Motor neuron (in vitro differentiated cells): ENCODE measurements at regions not wholly inside any gene's neighbourhood (a gene's known extent, or its start where the extent isn't known, plus 50 kb on each side); places are given as distances from the start of the nearest gene placed in this dataset.

Source experiments
- ATAC-seq, 8 experiments: fragments of 200-7000 bp; cut with Tn5 transposase; replicated peaks in 6 of 8; 2 replicates each; pipeline ENCODE4 v1.8.0; 2021; ENCODE audit warnings: mild to moderate bottlenecking in 8 of 8, moderate library complexity in 8 of 8
- H3K27ac ChIP-seq, 2 donors: fragments of 250-450 bp; sonication (Bioruptor Pico); 2 replicates each; pipeline ENCODE4 v1.9.0; 2021; ENCODE audit warnings: antibody characterized with exemption in 2 of 2, mild to moderate bottlenecking in 2 of 2, moderate library complexity in 1 of 2
- H3K4me1 ChIP-seq, 2 donors: fragments of 250-450 bp; sonication (Bioruptor Pico); replicated peaks in 1 of 2; 2 replicates each; pipeline ENCODE4 v1.6.1; 2021; ENCODE audit warnings: antibody characterized with exemption in 2 of 2, mild to moderate bottlenecking in 2 of 2, moderate library complexity in 1 of 2
- H3K4me3 ChIP-seq, 5 donors: fragments of 250-450 bp; sonication (Bioruptor Pico); 2 replicates each; pipeline ENCODE4 v1.9.0; 2021; ENCODE audit warnings: antibody characterized with exemption in 5 of 5, mild to moderate bottlenecking in 5 of 5, moderate library complexity in 4 of 5
- WGBS, 10 experiments: fragments of 450-650 bp; shearing (Covaris generic); methylation state at CpG; one replicate each; pipeline ENCODE4 v1.0.0; 2022; 5-methylcytosine and 5-hydroxymethylcytosine counted together
- in situ Hi-C, 9 experiments: fragments of 400-800 bp; cut with MboI; loops; one replicate each; pipeline ENCODE4 v1.15.0; 2021; ENCODE audit warnings: low sequenced_read_pairs in 9 of 9, low pct_unique_long_range_greater_than_20kb in 2 of 9; ENCODE audit not compliant: unreplicated experiment in 9 of 9

DNA sequence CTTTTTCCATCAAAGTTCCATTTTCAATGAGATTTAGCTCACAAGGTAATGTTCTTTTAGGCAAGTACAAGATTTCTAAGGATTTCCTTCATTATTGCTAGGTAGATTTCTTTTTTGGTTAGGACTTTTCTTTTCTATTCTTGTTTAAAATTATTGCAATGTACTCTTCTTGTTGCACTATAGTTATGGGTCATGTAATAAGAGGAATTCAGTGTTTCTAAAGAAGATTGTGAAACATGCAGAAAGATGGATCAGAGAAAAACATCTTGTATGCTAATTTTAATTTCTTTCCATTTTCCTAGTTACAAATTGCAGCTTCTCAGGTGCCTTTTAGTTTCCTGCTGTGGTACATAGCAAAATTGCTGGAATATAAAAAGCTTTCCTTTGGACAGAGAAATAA, 56.1 kb downstream of the BTG1 start:
- no peak for ATAC-seq
- Histone ChIP-seq H3K4me1 (peaks cover 0 to 4% of the 10 kb centered on the region in 2 donors), H3K27ac (no peak overlapping the region), H3K4me3 (no peak overlapping the region)
- in situ Hi-C loops = loop anchor here in 1 of 9 experiments (25.0 kb wide), 1 partner anchor 277 kb away; no protein-coding TSS in a partner anchor

DNA sequence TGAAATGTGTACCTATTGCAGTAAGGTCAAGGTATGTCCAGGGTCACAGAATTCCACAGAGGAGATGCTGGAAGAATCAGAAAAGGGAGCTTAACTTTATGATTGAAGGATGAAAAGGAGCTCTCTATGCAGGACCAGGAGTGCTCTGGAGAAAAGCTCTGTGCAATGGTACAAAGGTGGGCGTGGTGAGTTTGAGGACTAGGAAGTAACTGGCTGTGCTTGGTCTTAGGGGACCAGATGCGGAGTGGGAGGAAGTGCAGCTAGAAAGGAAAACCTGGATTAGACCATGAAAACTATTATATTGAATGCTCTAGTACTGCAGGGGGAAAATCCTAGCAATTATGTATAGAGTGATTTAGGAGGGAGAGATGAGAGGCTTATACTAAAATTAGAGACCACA, 56.8 kb downstream of the BTG1 start:
- ATAC-seq = peak in 2 of 8 experiments; percentile 26 to 33
- in situ Hi-C loops = loop anchor here in 1 of 9 experiments (25.0 kb wide), 1 partner anchor 277 kb away; no protein-coding TSS in a partner anchor
- no peak overlapping the region for H3K4me3 ChIP-seq
- no peak overlapping the region for H3K27ac ChIP-seq
- 76 to 100% (median 93%) methylated on average over 1 to 2 of the region's 2 CpGs; no CpG with 5 or more reads in 2 of the 10 experiments for WGBS, 10 experiments
- peaks cover 0 to 4% of the 10 kb centered on the region in 2 donors for H3K4me1 ChIP-seq

DNA sequence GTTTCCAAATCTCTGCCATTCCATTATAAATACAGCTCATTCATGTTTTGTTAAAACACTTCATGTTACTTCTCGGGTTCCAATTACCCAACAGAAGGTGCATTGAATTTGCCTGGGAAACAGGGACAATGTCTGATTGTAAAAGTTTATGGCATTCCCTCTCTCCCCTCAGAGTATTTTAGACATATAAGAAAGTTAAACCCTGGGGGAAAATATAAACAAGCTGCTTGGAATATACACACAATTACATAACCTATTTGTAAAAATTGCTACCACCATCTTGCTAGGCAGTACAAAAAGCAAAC, 60.0 kb downstream of the BTG1 start:
- ATAC-seq = no peak
- no peak overlapping the region for H3K4me3 ChIP-seq
- WGBS, 10 experiments = 33 to 100% (median 77%) methylated on average over 1 of the region's 1 CpG; no CpG with 5 or more reads in 2 of the 10 experiments
- in situ Hi-C loops = loop anchor here in 1 of 9 experiments (25.0 kb wide), 1 partner anchor 273 kb away; no protein-coding TSS in a partner anchor
- peaks cover 0 to 8% of the 10 kb centered on the region in 2 donors for H3K4me1 ChIP-seq
- no peak overlapping the region for H3K27ac ChIP-seq

DNA sequence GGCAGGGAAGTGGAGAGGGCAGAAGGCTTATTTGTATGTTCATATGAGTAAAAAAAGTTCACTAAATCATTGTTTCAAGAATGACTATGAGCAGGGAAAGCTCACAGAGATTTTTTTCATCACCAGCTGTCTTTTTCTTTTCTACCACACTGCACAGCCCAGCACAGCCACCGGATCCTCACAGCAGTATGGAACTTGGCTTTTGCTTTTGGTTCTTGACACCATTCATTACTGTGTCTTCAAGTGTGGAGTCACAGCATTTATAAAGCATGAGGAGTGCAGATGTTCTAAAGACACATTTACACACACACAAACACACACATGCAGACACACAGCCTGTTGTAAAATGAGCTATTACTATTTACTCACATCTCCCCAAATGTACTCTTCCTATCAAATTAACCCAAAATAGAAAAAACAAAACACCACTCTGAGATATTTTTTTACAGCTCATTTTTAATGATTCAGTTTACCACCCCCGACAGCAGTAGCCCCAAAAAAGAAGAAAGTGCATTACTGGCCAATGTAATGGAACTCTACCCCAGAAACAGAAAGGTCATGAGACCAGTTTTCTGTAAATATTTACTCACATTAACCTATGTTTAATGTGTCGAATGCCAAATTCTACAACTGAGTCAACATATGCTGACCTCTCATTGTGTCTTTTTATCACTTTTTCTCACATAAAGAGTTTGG, 60.5 kb downstream of the BTG1 start:
- H3K27ac ChIP-seq = no peak overlapping the region
- in situ Hi-C loops = loop anchor here in 1 of 9 experiments (25.0 kb wide), 1 partner anchor 273 kb away; no protein-coding TSS in a partner anchor

DNA sequence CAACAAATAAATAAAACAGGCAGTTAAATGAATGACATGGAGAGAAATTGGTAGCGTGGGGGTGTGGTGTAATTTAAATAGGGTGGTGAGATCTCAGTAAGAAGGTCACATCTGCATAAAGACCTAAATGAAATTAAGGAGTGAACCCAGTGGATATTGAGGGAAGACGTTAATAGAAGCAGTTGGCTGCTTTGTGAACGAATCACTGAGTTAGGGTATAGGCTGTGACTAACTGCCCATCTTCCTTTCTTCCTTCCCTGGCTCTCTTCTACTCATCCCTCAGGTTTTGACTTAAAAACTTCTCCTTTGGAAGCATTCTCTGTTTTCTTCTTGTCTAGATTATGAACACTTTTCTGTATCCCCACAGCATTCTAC, 64.7 kb downstream of the BTG1 start:
- no peak overlapping the region for H3K4me3 ChIP-seq
- peak in 2 of 8 experiments; percentile 11 to 23 for ATAC-seq
- H3K4me1 ChIP-seq = peaks cover 4% of the 10 kb centered on the region in 2 donors
- H3K27ac ChIP-seq = no peak overlapping the region
- WGBS, 10 experiments = 0 to 100% (median 73%) methylated on average over 1 to 3 of the region's 3 CpGs
- in situ Hi-C loops = loop anchor here in 1 of 9 experiments (25.0 kb wide), 1 partner anchor 269 kb away; no protein-coding TSS in a partner anchor

More for the DNA sequence above, 60.5 kb downstream of the BTG1 start:
- H3K4me1 ChIP-seq = peaks cover 3 to 8% of the 10 kb centered on the region in 2 donors
- H3K4me3 ChIP-seq = no peak overlapping the region
- WGBS, 10 experiments = 0 to 100% (median 62%) methylated on average over 1 to 3 of the region's 3 CpGs; no CpG with 5 or more reads in 1 of the 10 experiments
- ATAC-seq = peak in 2 of 8 experiments; percentile 23 to 33

DNA sequence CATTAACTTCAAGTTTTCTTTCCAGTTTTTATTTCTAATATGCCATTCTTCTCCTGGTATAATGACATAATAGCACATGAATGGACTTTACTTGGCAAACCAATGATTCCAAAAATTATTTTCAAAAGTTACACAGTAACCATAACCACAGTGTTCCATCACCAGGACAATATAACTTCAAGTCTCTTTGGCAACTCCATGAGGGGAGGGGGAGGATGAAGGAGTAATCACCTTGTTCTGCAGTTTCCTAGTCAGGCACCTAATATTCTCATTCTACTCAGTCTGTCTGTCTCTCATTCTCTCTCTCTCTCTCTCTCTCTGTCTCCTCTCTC, 66.6 kb downstream of the BTG1 start:
- Histone ChIP-seq H3K4me3 (no peak overlapping the region), H3K4me1 (peaks cover 18 to 20% of the 10 kb centered on the region in 2 donors), H3K27ac (no peak overlapping the region)
- in situ Hi-C loops = loop anchor here in 1 of 9 experiments (25.0 kb wide), 1 partner anchor 267 kb away; no protein-coding TSS in a partner anchor
- no peak for ATAC-seq

DNA sequence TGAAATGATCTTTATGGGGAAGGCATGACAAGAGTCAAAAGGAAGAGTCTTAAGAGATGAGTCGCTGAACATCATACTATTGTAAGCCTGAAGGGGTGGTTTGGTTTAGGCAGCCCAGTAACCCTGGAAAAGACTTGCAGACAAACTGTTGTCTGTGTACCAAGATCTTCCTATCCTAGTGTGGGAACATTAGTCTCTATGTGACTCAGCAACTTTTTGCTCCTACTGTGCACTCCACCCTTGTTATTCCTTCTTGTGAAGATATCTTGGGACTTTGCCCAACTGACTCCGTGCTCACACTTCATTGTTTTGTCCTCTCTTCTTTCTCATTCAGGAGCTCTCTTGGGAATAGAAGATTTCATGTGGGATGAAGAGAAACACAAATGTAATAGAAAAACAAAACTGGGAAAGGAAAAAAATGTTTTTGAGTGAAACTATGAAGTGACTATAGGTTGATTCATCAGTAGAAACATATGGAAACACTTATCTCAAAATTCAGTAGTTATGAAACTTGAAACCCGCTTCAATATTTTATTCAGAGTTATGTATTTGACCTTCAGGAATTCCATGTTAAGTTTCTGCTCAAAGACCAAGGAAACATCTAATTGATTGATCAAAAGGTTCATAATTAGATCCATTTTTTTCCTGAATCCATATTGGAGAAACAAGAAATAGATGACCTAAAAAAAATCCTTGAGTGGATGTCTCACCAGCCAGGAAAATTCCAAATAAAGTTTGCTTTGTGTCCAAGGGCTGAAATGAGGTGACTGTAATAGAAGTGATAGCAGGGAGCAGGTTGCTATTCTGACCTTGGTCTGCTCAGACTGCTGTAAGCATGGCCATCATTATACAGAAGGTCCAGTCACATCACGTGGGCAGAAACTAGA, 67.2 kb downstream of the BTG1 start:
- peak in 3 of 8 experiments; percentile 36 to 68 (median 55) for ATAC-seq
- H3K4me3 ChIP-seq = no peak overlapping the region
- in situ Hi-C loops = loop anchor here in 1 of 9 experiments (25.0 kb wide), 1 partner anchor 266 kb away; no protein-coding TSS in a partner anchor
- peaks cover 18 to 20% of the 10 kb centered on the region in 2 donors for H3K4me1 ChIP-seq
- WGBS, 10 experiments = 6 to 100% (median 87%) methylated on average over 1 to 4 of the region's 4 CpGs
- H3K27ac ChIP-seq = no peak overlapping the region

DNA sequence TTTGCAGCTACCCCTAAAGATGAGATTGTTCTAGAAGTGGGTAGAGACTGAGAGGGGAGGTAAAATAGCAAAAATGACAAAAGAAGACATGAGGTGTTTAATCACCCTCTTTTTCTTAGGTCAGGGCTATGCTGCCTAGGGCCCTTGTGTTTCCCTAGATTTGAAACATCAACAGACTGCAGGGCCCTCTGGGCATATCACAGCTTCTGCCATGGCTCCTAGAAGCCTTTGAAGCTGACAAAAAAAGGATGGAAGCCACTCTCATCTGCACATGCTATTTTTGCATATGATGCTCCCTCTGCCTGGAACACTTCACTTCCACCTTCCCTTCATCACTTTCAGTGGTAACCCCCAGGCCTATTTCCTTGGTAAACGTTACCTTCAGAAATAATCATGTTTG, 68.1 kb downstream of the BTG1 start:
- peaks cover 23% of the 10 kb centered on the region in 2 donors for H3K4me1 ChIP-seq
- no peak overlapping the region for H3K27ac ChIP-seq
- in situ Hi-C loops = loop anchor here in 1 of 9 experiments (25.0 kb wide), 1 partner anchor 265 kb away; no protein-coding TSS in a partner anchor

DNA sequence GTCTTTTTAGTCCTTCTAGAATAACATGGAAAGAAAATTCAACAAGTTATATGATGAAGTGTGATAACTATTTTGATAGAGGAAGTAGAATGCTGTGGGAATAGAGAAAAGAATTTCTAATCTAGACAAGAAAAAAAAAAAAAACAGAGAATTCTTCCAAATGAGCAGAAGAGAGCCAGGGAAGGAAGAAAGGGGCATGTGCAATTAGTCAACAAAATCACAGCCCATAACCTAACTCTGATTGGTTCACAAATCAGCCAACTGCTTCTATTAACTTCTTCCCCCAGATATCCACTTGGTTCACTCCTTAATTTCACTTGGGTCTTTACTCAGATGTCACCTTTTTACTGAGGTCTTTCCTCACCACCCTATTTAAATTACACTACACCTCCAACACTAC, 69.5 kb downstream of the BTG1 start:
- H3K4me1 ChIP-seq = peaks cover 24 to 26% of the 10 kb centered on the region in 2 donors
- H3K4me3 ChIP-seq = no peak overlapping the region
- in situ Hi-C loops = loop anchor here in 1 of 9 experiments (25.0 kb wide), 1 partner anchor 264 kb away; no protein-coding TSS in a partner anchor
- ATAC-seq = no peak
- no peak overlapping the region for H3K27ac ChIP-seq

More for the DNA sequence above, 68.1 kb downstream of the BTG1 start:
- ATAC-seq = no peak
- H3K4me3 ChIP-seq = no peak overlapping the region
- 33 to 100% (median 60%) methylated on average over 1 of the region's 1 CpG; no CpG with 5 or more reads in 5 of the 10 experiments for WGBS, 10 experiments

DNA sequence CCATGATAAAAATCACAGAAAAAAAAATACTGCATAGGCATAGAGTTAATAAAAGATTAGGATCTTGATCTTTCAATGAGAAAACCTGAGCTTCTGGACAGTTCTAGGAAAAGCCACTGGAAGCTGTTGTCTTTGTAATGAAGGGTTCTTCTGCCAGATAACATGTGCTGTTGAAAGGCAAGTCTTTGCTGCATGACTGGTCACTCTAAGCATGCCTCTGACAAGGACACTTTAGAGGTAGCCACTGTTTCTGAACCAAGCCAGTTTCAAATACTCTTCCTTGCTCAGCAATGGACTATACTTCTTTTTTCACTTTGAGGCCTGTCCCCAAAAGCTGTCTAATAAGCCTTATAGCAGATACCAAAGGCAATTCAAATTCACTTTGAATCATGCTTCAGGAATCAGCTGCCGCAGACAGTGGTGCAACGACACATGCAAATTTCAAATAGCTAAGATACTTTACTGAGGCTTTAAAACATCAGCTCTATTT, 70.2 kb downstream of the BTG1 start:
- H3K4me1 ChIP-seq = peaks cover 24 to 26% of the 10 kb centered on the region in 2 donors
- peak overlapping the region in 1 of 2 donors; percentile 1 for H3K27ac ChIP-seq
- no peak overlapping the region for H3K4me3 ChIP-seq
- 0 to 94% (median 51%) methylated on average over 2 of the region's 2 CpGs; no CpG with 5 or more reads in 3 of the 10 experiments for WGBS, 10 experiments
- ATAC-seq = peak in 6 of 8 experiments; percentile 4 to 84 (median 68)
- in situ Hi-C loops = loop anchor here in 1 of 9 experiments (25.0 kb wide), 1 partner anchor 263 kb away; no protein-coding TSS in a partner anchor

DNA sequence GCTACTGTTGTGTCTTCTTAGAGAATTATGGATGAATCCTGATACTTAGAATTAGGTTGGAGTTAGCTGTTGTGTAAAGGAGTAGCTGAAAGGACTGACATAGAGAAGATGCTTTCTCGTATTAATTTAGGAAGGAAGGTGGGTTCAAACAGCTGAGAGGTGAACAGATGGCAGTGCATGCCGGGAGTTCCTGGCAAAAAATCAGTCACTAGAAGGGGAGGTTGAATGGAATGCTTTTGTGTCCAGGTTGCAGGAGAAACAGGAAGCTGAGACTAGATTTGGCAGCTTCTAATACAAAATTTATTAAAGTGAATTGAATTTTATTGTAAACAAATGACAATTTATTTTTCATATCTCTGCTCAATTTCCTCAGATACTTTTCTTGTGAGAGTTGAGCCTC, 70.8 kb downstream of the BTG1 start:
- ATAC-seq = no peak
- Histone ChIP-seq H3K27ac (no peak overlapping the region), H3K4me3 (no peak overlapping the region), H3K4me1 (peaks cover 24 to 26% of the 10 kb centered on the region in 2 donors)
- 17 to 100% (median 79%) methylated on average over 1 to 2 of the region's 2 CpGs; no CpG with 5 or more reads in 1 of the 10 experiments for WGBS, 10 experiments
- in situ Hi-C loops = loop anchor here in 1 of 9 experiments (25.0 kb wide), 1 partner anchor 263 kb away; no protein-coding TSS in a partner anchor

DNA sequence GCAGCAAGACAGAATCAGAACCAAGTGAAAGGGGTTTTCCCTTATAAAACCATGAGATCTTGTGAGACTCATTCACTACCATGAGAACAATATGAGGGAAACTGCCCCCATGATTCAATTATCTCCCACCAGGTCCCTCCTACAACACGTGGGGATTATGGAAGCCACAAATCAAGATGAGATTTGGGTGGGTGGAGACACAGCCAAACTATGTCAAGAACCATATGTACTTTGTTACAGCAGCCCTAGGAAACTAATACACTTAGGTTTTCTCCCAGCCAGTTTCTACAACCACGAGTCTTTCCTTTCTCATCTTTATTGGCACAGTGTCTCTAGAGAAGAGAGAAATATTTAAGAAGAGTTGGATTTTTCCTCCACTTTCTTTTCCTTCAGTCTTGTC, 72.6 kb downstream of the BTG1 start:
- WGBS, 10 experiments = 60 to 100% (median 86%) methylated on average over 1 to 2 of the region's 2 CpGs; no CpG with 5 or more reads in 3 of the 10 experiments
- in situ Hi-C loops = no loop called here

More for the DNA sequence above, 72.6 kb downstream of the BTG1 start:
- Histone ChIP-seq H3K4me1 (peaks cover 24 to 26% of the 10 kb centered on the region in 2 donors), H3K27ac (no peak overlapping the region), H3K4me3 (no peak overlapping the region)
- no peak for ATAC-seq
